Subcutaneous abdominal adipose tissue (tissue), 5 donors: ENCODE measurements at regions not wholly inside any gene's neighbourhood (a gene's known extent, or its start where the extent isn't known, plus 50 kb on each side); places are given as distances from the start of the nearest gene placed in this dataset.
A peak's percentile ranks its signal among the peaks of the same experiment; 100 is the strongest.

Experiments
- H3K27ac ChIP-seq: one replicate; pipeline ENCODE4 v1.7.0; 2013; ENCODE audit warnings: low read depth, mild to moderate bottlenecking, inconsistent platforms, low read length, moderate library complexity
- H3K27me3 ChIP-seq, 5 donors: one replicate each; pipeline ENCODE4 v1.7.0; 2013; ENCODE audit warnings: low read length in 5 of 5, inconsistent platforms in 1 of 5; ENCODE audit not compliant: control insufficient read depth in 5 of 5, insufficient read depth in 4 of 5
- H3K36me3 ChIP-seq, 5 donors: one replicate each; pipeline ENCODE4 v1.7.0; 2013; ENCODE audit warnings: low read length in 5 of 5; ENCODE audit not compliant: control insufficient read depth in 5 of 5, insufficient read depth in 5 of 5
- H3K4me1 ChIP-seq, 5 donors: one replicate each; pipeline ENCODE4 v1.7.0; 2013; ENCODE audit warnings: low read length in 5 of 5, mild to moderate bottlenecking in 3 of 5, moderate library complexity in 1 of 5; ENCODE audit not compliant: control insufficient read depth in 5 of 5, insufficient read depth in 5 of 5
- H3K4me3 ChIP-seq, 5 donors: one replicate each; pipeline ENCODE4 v1.7.0; 2013; ENCODE audit warnings: low read length in 5 of 5, low read depth in 1 of 5
- H3K9ac ChIP-seq, 5 donors: one replicate each; pipeline ENCODE4 v1.7.0; 2013; ENCODE audit warnings: low read length in 5 of 5, mild to moderate bottlenecking in 4 of 5, moderate library complexity in 3 of 5
- H3K9me3 ChIP-seq, 5 donors: one replicate each; pipeline ENCODE4 v1.7.0; 2013; ENCODE audit warnings: low read length in 5 of 5; ENCODE audit not compliant: control insufficient read depth in 5 of 5
- donor health status: healthy.
- donor health status: healthy.
- donor health status: healthy.
- donor health status: healthy.
- donor health status: healthy.

GRCh38 chr4:186949847-186950246, 226.2 kb upstream of the FAT1 start:
- Histone ChIP-seq H3K27me3 (no peaks in the 10 kb centered on the region), H3K4me3 (no peak overlapping the region), H3K9ac (no peak overlapping the region), H3K36me3 (no peaks in the 10 kb centered on the region), H3K9me3 (no peaks in the 10 kb centered on the region), H3K27ac (no peak overlapping the region), H3K4me1 (peaks cover 0 to 18% (median 14%) of the 10 kb centered on the region in 5 donors)

GRCh38 chr4:186952709-186953108, 229.1 kb upstream of the FAT1 start:
- no peak overlapping the region for H3K9ac ChIP-seq
- no peaks in the 10 kb centered on the region for H3K27me3 ChIP-seq
- no peak overlapping the region for H3K27ac ChIP-seq
- H3K36me3 ChIP-seq = no peaks in the 10 kb centered on the region
- H3K4me1 ChIP-seq = peaks cover 0 to 18% (median 14%) of the 10 kb centered on the region in 5 donors
- H3K9me3 ChIP-seq = no peaks in the 10 kb centered on the region
- H3K4me3 ChIP-seq = no peak overlapping the region

GRCh38 chr4:186953599-186954260, 230.1 kb upstream of the FAT1 start:
- peak overlapping the region in 1 of 5 donors; percentile 15 for H3K4me3 ChIP-seq
- no peaks in the 10 kb centered on the region for H3K9me3 ChIP-seq
- H3K36me3 ChIP-seq = no peaks in the 10 kb centered on the region
- peaks cover 0 to 14% (median 10%) of the 10 kb centered on the region in 5 donors for H3K4me1 ChIP-seq
- H3K27ac ChIP-seq = peak overlapping the region; percentile 5
- H3K27me3 ChIP-seq = no peaks in the 10 kb centered on the region
- no peak overlapping the region for H3K9ac ChIP-seq

- H3K27ac ChIP-seq = peak overlapping the region; percentile 5
- peaks cover 0 to 10% (median 7%) of the 10 kb centered on the region in 5 donors for H3K4me1 ChIP-seq
- H3K4me3 ChIP-seq = no peak overlapping the region
Measured at GRCh38 chr4:186954509-186954908, 230.9 kb upstream of the FAT1 start.

GRCh38 chr4:186954956-186955355, 231.3 kb upstream of the FAT1 start:
- H3K27ac ChIP-seq = no peak overlapping the region
- peaks cover 0 to 2% (median 0%) of the 10 kb centered on the region in 5 donors for H3K9me3 ChIP-seq
- no peaks in the 10 kb centered on the region for H3K27me3 ChIP-seq
- H3K9ac ChIP-seq = no peak overlapping the region
- H3K36me3 ChIP-seq = no peaks in the 10 kb centered on the region
- H3K4me3 ChIP-seq = no peak overlapping the region
- H3K4me1 ChIP-seq = peaks cover 0 to 10% (median 7%) of the 10 kb centered on the region in 5 donors

More at GRCh38 chr4:186954509-186954908, 230.9 kb upstream of the FAT1 start:
- Histone ChIP-seq H3K27me3 (no peaks in the 10 kb centered on the region), H3K9me3 (peaks cover 0 to 2% (median 0%) of the 10 kb centered on the region in 5 donors), H3K36me3 (no peaks in the 10 kb centered on the region), H3K9ac (no peak overlapping the region)

- no peaks in the 10 kb centered on the region for H3K36me3 ChIP-seq
- no peak overlapping the region for H3K4me3 ChIP-seq
- H3K9me3 ChIP-seq = peaks cover 0 to 2% (median 0%) of the 10 kb centered on the region in 5 donors
- no peaks in the 10 kb centered on the region for H3K27me3 ChIP-seq
- peaks cover 0 to 8% (median 7%) of the 10 kb centered on the region in 5 donors for H3K4me1 ChIP-seq
- H3K9ac ChIP-seq = no peak overlapping the region
- no peak overlapping the region for H3K27ac ChIP-seq
Measured at GRCh38 chr4:186957952-186958555, 234.4 kb upstream of the FAT1 start.

GRCh38 chr4:186958726-186959350, 235.2 kb upstream of the FAT1 start:
- H3K9me3 ChIP-seq = peaks cover 0 to 2% (median 0%) of the 10 kb centered on the region in 5 donors
- H3K4me1 ChIP-seq = peaks cover 0 to 7% (median 3%) of the 10 kb centered on the region in 5 donors
- H3K27ac ChIP-seq = no peak overlapping the region

GRCh38 chr4:186979961-186980745, 256.5 kb upstream of the FAT1 start:
- no peak overlapping the region for H3K9ac ChIP-seq
- H3K9me3 ChIP-seq = no peaks in the 10 kb centered on the region
- H3K27me3 ChIP-seq = no peaks in the 10 kb centered on the region
- peaks cover 0 to 4% (median 0%) of the 10 kb centered on the region in 5 donors for H3K4me1 ChIP-seq
- no peak overlapping the region for H3K27ac ChIP-seq
- H3K36me3 ChIP-seq = no peaks in the 10 kb centered on the region
- no peak overlapping the region for H3K4me3 ChIP-seq

More at GRCh38 chr4:186958726-186959350, 235.2 kb upstream of the FAT1 start:
- H3K4me3 ChIP-seq = no peak overlapping the region
- H3K27me3 ChIP-seq = no peaks in the 10 kb centered on the region
- H3K9ac ChIP-seq = no peak overlapping the region
- no peaks in the 10 kb centered on the region for H3K36me3 ChIP-seq

GRCh38 chr4:186981161-186981560, 257.5 kb upstream of the FAT1 start:
- no peaks in the 10 kb centered on the region for H3K36me3 ChIP-seq
- no peak overlapping the region for H3K9ac ChIP-seq
- H3K27me3 ChIP-seq = no peaks in the 10 kb centered on the region
- H3K27ac ChIP-seq = no peak overlapping the region
- no peaks in the 10 kb centered on the region for H3K9me3 ChIP-seq
- H3K4me1 ChIP-seq = peaks cover 0 to 4% (median 0%) of the 10 kb centered on the region in 5 donors
- H3K4me3 ChIP-seq = no peak overlapping the region
